Activated T-cell treated with anti-CD3 and anti-CD28 coated beads, Interleukin-2, amount 50 U/mL, for 72 hours (primary cell): ENCODE measurements at regions not wholly inside any gene's neighbourhood (a gene's known extent, or its start where the extent isn't known, plus 50 kb on each side); places are given as distances from the start of the nearest gene placed in this dataset.

Experiments
- ATAC-seq, 2 donors: fragments of 150-1000 bp; cut with Tn5 transposase; replicated peaks in 1 of 2; 2 replicates each; pipeline ENCODE4 v1.10.0; 2021; ENCODE audit warnings: moderate library complexity in 2 of 2, mild to moderate bottlenecking in 1 of 2
- DNase-seq, 2 donors: peaks; one replicate each; pipeline ENCODE4 v3.0.0; 2021 to 2022; ENCODE audit warnings: mixed read lengths in 1 of 2
- H3K27ac Mint-ChIP-seq: one replicate; pipeline ENCODE4 v1.8.0; 2022; ENCODE audit warnings: mild to moderate bottlenecking, moderate library complexity, mixed read lengths
- H3K27me3 Mint-ChIP-seq: one replicate; pipeline ENCODE4 v1.8.0; 2022; ENCODE audit warnings: low read depth, mixed read lengths
- H3K36me3 Mint-ChIP-seq, 2 donors: one replicate each; pipeline ENCODE4 v1.8.0; 2022; ENCODE audit warnings: mixed read lengths in 2 of 2, mild to moderate bottlenecking in 1 of 2; ENCODE audit not compliant: insufficient read depth in 2 of 2
- H3K4me1 Mint-ChIP-seq: one replicate; pipeline ENCODE4 v1.8.0; 2022; ENCODE audit warnings: low read depth, mixed read lengths
- H3K4me3 Mint-ChIP-seq, 2 donors: one replicate each; pipeline ENCODE4 v1.8.0; 2022; ENCODE audit warnings: mild to moderate bottlenecking in 2 of 2, mixed read lengths in 2 of 2, moderate library complexity in 2 of 2
- H3K9me3 Mint-ChIP-seq, 2 donors: one replicate each; pipeline ENCODE4 v1.8.0; 2022; ENCODE audit warnings: mixed read lengths in 2 of 2

- DNase-seq (no peak), ATAC-seq (no peak)
- H3K4me1 Mint-ChIP-seq: peaks cover 30% of the 10 kb centered on the region
- peaks cover 4 to 8% of the 10 kb centered on the region in 2 donors for H3K36me3 Mint-ChIP-seq
- H3K4me3 Mint-ChIP-seq: no peak overlapping the region
- no peak overlapping the region for H3K27ac Mint-ChIP-seq
- H3K27me3 Mint-ChIP-seq: no peaks in the 10 kb centered on the region
- H3K9me3 Mint-ChIP-seq: no peaks in the 10 kb centered on the region
Observed at GRCh38 chr6:90356012-90356421, 59.4 kb upstream of the BACH2 start.

DNA sequence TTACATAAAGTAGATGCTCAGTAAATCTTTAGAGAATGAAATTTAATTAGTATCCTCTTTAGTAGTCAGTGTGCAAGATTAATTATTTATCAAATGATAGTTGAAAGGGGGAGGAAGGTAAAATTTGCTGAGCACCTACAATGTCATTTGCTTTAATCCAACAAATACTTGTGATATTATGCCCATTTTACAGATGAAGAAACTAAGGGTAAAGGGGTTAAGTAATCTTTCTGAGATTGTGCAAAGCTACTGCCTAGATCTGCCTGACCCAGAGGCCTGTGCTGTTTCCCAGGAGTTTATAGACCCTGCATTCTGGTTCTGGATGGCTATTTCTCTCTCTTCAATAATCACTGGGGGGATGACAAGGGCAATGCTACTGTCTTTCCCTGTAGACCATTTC is 58.3 kb upstream of the BACH2 start:
- Mint-ChIP-seq H3K36me3 (peaks cover 8 to 14% of the 10 kb centered on the region in 2 donors), H3K27me3 (no peaks in the 10 kb centered on the region), H3K4me1 (peaks cover 41% of the 10 kb centered on the region), H3K27ac (no peak overlapping the region), H3K9me3 (peaks cover 0 to 3% of the 10 kb centered on the region in 2 donors), H3K4me3 (no peak overlapping the region)
- DNase-seq: no peak
- no peak for ATAC-seq

DNA sequence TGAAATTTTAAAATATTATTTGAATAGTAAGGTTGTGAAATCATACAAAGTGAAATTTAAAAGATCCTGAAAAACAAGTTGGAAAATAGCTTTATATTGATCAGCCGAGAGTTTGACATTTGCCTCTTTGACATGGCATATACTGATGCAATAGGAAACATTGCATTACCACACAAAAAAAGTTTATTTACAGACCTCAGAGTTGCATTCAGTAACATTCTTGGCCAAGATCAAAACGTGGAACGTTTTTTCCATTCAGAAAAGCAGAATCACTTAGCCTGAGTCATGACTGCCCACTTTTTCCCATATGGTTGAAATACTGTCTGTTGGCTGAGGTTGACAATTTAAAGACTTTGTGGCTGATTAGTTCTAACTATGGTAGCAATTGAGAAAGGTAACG is 55.1 kb upstream of the BACH2 start:
- Mint-ChIP-seq H3K36me3 (peaks cover 15 to 16% of the 10 kb centered on the region in 2 donors), H3K27ac (peak overlapping the region; percentile 2), H3K27me3 (no peaks in the 10 kb centered on the region), H3K4me3 (peak overlapping the region; percentile 2 to 62), H3K9me3 (peaks cover 3 to 5% of the 10 kb centered on the region in 2 donors), H3K4me1 (peaks cover 59% of the 10 kb centered on the region)
- peak; percentile 10 to 26 for ATAC-seq
- DNase-seq: peak in 1 of 2 donors; percentile 9

DNA sequence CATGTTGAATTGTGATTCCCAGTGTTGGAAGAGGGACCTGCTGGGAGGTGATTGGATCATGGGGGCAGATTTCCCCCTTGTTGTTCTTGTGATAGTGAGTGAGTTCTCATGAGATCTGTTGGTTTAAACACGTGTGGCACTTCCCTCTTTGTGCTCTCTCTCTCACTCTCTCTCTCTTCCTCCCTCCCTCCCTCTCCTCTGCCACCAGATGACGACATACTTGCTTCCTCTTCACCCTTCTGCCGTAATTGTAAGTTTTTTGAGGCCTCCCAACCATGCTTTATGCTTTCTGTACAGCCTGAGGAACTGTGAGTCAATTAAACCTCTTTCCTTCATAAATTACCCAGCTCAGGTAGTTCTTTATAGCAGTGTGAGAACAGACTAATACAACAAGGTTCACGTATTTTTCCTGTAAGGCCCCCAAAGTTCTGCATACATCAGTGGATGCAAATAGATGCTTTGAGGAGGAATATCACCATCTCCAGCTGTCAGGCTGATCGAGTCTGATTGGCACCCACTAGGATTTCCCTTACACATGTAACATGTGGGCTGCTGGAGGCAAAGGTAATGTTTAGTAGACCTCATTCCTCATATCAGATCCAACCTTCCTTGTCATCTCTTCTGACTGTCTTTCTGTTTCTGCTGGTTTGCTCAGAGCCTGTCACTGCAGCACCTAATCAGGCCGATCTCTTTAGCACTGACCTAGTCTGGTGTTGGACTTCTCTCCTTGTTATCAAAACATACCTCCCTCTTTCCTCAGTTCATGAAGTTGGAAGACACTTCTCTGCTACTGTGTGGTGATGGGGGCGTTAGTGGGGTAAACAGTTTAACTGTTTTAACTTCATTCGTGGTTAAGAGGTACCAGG is 54.3 kb upstream of the BACH2 start:
- Mint-ChIP-seq H3K4me1 (peaks cover 62% of the 10 kb centered on the region), H3K4me3 (peak overlapping the region; percentile 41 to 60), H3K27me3 (no peaks in the 10 kb centered on the region), H3K36me3 (peaks cover 13 to 16% of the 10 kb centered on the region in 2 donors), H3K27ac (peak overlapping the region; percentile 54), H3K9me3 (peaks cover 3 to 5% of the 10 kb centered on the region in 2 donors)
- peak; percentile 45 to 49 for DNase-seq
- peak; percentile 48 to 60 for ATAC-seq

DNA sequence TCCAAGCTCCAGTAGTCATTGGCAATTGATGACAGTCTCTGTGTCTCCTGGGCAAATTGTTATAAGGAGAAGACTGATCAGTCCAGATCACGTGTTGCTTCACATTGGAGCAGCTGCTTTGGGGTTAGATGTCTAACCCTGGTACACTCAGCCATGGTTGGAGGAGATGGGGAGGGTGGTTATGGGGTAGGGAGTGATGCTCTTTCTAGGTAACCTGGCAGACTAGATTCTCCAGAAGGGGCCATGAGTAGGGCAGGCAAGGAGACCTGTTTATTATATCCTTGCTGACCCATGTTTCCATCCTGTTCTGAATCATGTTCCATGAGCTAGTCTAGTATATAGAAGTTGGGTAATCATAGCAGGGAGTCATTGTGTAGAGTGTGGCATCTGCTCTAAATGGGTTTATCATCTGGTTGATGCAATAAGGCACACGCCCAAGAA is 50.8 kb upstream of the BACH2 start:
- H3K27me3 Mint-ChIP-seq: peaks cover 6% of the 10 kb centered on the region
- H3K27ac Mint-ChIP-seq: peak overlapping the region; percentile 16
- H3K4me1 Mint-ChIP-seq: peaks cover 46% of the 10 kb centered on the region
- H3K9me3 Mint-ChIP-seq: peaks cover 3 to 5% of the 10 kb centered on the region in 2 donors
- peak overlapping the region; percentile 17 to 34 for H3K4me3 Mint-ChIP-seq
- peak; percentile 85 to 88 for ATAC-seq
- peaks cover 10 to 14% of the 10 kb centered on the region in 2 donors for H3K36me3 Mint-ChIP-seq
- DNase-seq: peak; percentile 50 to 59

- Mint-ChIP-seq H3K9me3 (peaks cover 3 to 5% of the 10 kb centered on the region in 2 donors), H3K27ac (no peak overlapping the region), H3K27me3 (peaks cover 6% of the 10 kb centered on the region), H3K4me3 (no peak overlapping the region), H3K36me3 (peaks cover 8 to 15% of the 10 kb centered on the region in 2 donors), H3K4me1 (peaks cover 39% of the 10 kb centered on the region)
- DNase-seq (no peak), ATAC-seq (no peak)
Observed at GRCh38 chr6:90346729-90347128, 50.1 kb upstream of the BACH2 start.
